A549 (cell line): ENCODE measurements at regions not wholly inside any gene's neighbourhood (a gene's known extent, or its start where the extent isn't known, plus 50 kb on each side); places are given as distances from the start of the nearest gene placed in this dataset.

Source experiments
- CBX2 ChIP-seq: fragments of 200-600 bp; sonication (generic); IDR thresholded peaks from 2 replicates; pipeline ENCODE4 v1.6.1; 2016; ENCODE audit warnings: low read depth, mild to moderate bottlenecking, borderline replicate concordance
- CEBPB ChIP-seq, 2 experiments: fragments of >200 bp in 1 of 2; sonication (Bioruptor Twin) in 1 of 2; formaldehyde crosslinking in 1 of 2; IDR thresholded peaks; 2 replicates each; pipeline ENCODE4 v1.6.1; 2012 to 2016
- CHD2 ChIP-seq: fragments of 150-350 bp; IDR thresholded peaks from 2 replicates; pipeline ENCODE4 v1.6.1; 2014; ENCODE audit warnings: low read length; ENCODE audit not compliant: partially characterized antibody
- CTCF ChIP-seq: fragments of >200 bp; sonication (Bioruptor Twin); formaldehyde crosslinking; IDR thresholded peaks from 3 replicates; pipeline ENCODE4 v1.5.1; 2016
- EP300 ChIP-seq, 2 experiments: fragments of >200 bp; sonication (Bioruptor Twin); formaldehyde crosslinking; IDR thresholded peaks; 2 replicates in 1 of 2; 3 replicates in 1 of 2; pipeline ENCODE4 v1.6.1; 2016 to 2017
- HDAC2 ChIP-seq: fragments of 200-600 bp; sonication (generic); IDR thresholded peaks from 2 replicates; pipeline ENCODE4 v1.6.1; 2016
- HOXA7 ChIP-seq: fragments of 250-450 bp; sonication (Bioruptor Pico); IDR thresholded peaks from 2 replicates; pipeline ENCODE4 v1.5.0; 2020; ENCODE audit warnings: mild to moderate bottlenecking, moderate library complexity
- MYC ChIP-seq: IDR thresholded peaks from 2 replicates; pipeline ENCODE4 v1.6.1; 2012; ENCODE audit warnings: mild to moderate bottlenecking, inconsistent platforms, low read length, improper control_type of control experiment, borderline replicate concordance
- PBX3 ChIP-seq: IDR thresholded peaks from 2 replicates; pipeline ENCODE4 v1.6.1; 2012
- POLR2A ChIP-seq: IDR thresholded peaks from 2 replicates; pipeline ENCODE4 v1.6.1; 2012; ENCODE audit warnings: mild to moderate bottlenecking, low read length
- POLR2AphosphoS2 ChIP-seq: conservative IDR thresholded peaks from 2 replicates; pipeline ENCODE4 v1.6.1; 2012; ENCODE audit warnings: low read length, improper control_type of control experiment, inconsistent platforms
- RAD21 ChIP-seq, 2 experiments: fragments of >200 bp in 1 of 2; sonication (Bioruptor Twin) in 1 of 2; formaldehyde crosslinking in 1 of 2; IDR thresholded peaks in 1 of 2; conservative IDR thresholded peaks in 1 of 2; 2 replicates in 1 of 2; 3 replicates in 1 of 2; pipeline ENCODE4 v1.6.1; 2012 to 2018; ENCODE audit warnings: inconsistent platforms in 1 of 2
- RFX5 ChIP-seq: fragments of 450-650 bp; IDR thresholded peaks from 2 replicates; pipeline ENCODE4 v1.7.1; 2014; ENCODE audit warnings: antibody characterized with exemption, mild to moderate bottlenecking, moderate library complexity
- ZFP36 ChIP-seq: fragments of 450-650 bp; IDR thresholded peaks from 2 replicates; pipeline ENCODE4 v1.6.1; 2014; ENCODE audit warnings: borderline replicate concordance; ENCODE audit not compliant: partially characterized antibody

GRCh38 chr14:101441710-101442109 lies 119.6 kb upstream of the DIO3 start:
- TF ChIP-seq EP300 (IDR thresholded peaks at IDR 0.05) (no peak), CTCF (no peak), RFX5 (no peak), CHD2 (no peak), POLR2A (no peak), MYC (no peak), POLR2AphosphoS2 (no peak), CBX2 (no peak), CEBPB (IDR thresholded peaks at IDR 0.05) (no peak), PBX3 (no peak), HOXA7 (CRISPR knock-in tag) (no peak), RAD21 (conservative IDR thresholded peaks at IDR 0.05 in 1 of 2, IDR thresholded peaks at IDR 0.05 in 1 of 2) (no peak), HDAC2 (no peak), ZFP36 (no peak)
